Ovary (tissue), 7 donors: ENCODE measurements at regions not wholly inside any gene's neighbourhood (a gene's known extent, or its start where the extent isn't known, plus 50 kb on each side); places are given as distances from the start of the nearest gene placed in this dataset.

Experiments
- DNase-seq, 5 donors: peaks; one replicate each; pipeline ENCODE4 v3.0.0-alpha.2; 2019 to 2020
- H3K27ac ChIP-seq, 2 donors: fragments of 200-600 bp; one replicate each; pipeline versions ENCODE4 v1.5.1 to v1.8.0; 2019 to 2022
- H3K27me3 ChIP-seq: fragments of 200-600 bp; one replicate; pipeline ENCODE4 v1.8.0; 2022
- H3K36me3 ChIP-seq: fragments of 200-600 bp; sonication (generic); one replicate; pipeline ENCODE4 v1.5.1; 2019
- H3K4me1 ChIP-seq: one replicate; pipeline ENCODE4 v1.8.1; 2013; ENCODE audit warnings: mild to moderate bottlenecking, moderate library complexity; ENCODE audit not compliant: insufficient read depth
- H3K4me3 ChIP-seq: fragments of 200-600 bp; sonication (generic); one replicate; pipeline ENCODE4 v1.5.1; 2017
- H3K9me3 ChIP-seq, 2 donors: fragments of 200-600 bp in 1 of 2; sonication (generic) in 1 of 2; one replicate each; pipeline versions ENCODE4 v1.5.1 to v1.8.1; 2013 to 2019; ENCODE audit warnings: mild to moderate bottlenecking in 1 of 2, moderate library complexity in 1 of 2
- CTCF ChIP-seq, 3 donors: fragments of 450-650 bp in 2 of 3; fragments of 200-600 bp in 1 of 3; IDR thresholded peaks; one replicate each; pipeline versions ENCODE4 v1.5.1 to v1.8.0; 2016 to 2022; ENCODE audit warnings: antibody characterized with exemption in 3 of 3, mild to moderate bottlenecking in 1 of 3
- EP300 ChIP-seq: sonication (generic); formaldehyde crosslinking; IDR thresholded peaks from one replicate; pipeline ENCODE4 v1.6.1; 2017; ENCODE audit warnings: antibody characterized with exemption
- POLR2A ChIP-seq: fragments of 450-650 bp; IDR thresholded peaks from one replicate; pipeline ENCODE4 v1.6.1; 2017; ENCODE audit warnings: antibody characterized with exemption, mild to moderate bottlenecking, moderate library complexity
- WGBS, 3 donors: extraction: QIAGEN DNeasy Blood & Tissue Kit in 1 of 3; methylation state at CpG; one replicate each; pipeline versions ENCODE4 v1.1.5 to v1.1.7; 2013 to 2017; 5-methylcytosine and 5-hydroxymethylcytosine counted together
- intact Hi-C, 4 donors: fragments of 100-400 bp; cut with DNase I; formaldehyde crosslinking; loops; one replicate each; pipeline versions ENCODE4 v1.11.0 to v1.15.1; 2022 to 2023
- donor health status: DM: no; HTN: no; CAD: no; lungs with moderate emphysema.
- donor health status: DM: no; HTN: no; CAD: no.
- donor health status: Bipolar disorder and iron deficiency.
- donor health status: DM: no; HTN: no; CAD: no.
- donor health status: DM: yes; HTN: yes; CAD: no.

DNA sequence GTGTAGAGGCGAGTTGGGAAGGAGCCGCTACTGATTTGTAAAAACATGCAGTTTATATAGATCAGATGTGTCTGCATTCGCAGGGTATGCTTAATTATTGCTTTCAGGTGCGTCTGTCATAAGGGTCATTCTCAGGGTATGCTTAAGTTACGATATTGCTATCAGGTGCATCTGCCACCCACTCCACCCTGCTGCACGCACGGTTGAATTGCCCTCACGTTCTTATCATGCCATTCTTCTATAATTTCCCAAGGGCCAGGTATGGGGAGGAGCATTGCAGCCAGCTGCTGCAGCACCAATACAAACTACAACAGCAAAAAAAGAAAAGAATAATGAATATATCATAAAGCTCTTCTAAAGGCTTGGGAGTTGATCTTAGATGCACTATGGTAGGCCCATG, 230.0 kb downstream of the KBTBD8 start:
- Histone ChIP-seq H3K27me3 (no peaks in the 10 kb centered on the region), H3K36me3 (no peaks in the 10 kb centered on the region), H3K9me3 (no peaks in the 10 kb centered on the region), H3K4me3 (no peak overlapping the region), H3K27ac (no peak overlapping the region), H3K4me1 (no peaks in the 10 kb centered on the region)
- DNase-seq: no peak
- intact Hi-C loops: no loop called here
- TF ChIP-seq EP300 (no peak), POLR2A (no peak), CTCF (IDR thresholded peaks at IDR 0.05) (no peak)
- 79 to 81% (median 81%) methylated on average over 8 of the region's 8 CpGs for WGBS, 3 donors

DNA sequence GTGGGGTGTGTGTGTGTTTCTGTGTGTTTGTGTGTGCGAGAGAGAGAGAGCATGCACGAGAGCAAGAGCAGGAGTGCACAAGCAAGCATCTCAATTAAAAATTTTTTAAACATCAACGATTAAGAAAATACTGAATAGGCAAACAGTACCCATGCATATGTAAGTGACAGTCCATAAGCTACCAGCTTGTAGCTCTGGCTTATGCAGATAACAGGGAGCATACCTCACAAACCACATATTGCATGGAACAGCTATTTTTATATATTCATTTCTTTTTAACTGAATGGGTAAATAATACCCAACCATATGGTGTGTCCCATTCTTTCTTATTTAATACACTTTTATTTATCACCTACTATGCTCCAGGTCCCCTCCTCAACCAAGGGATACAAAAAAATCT, 234.5 kb downstream of the KBTBD8 start:
- no peaks in the 10 kb centered on the region for H3K4me1 ChIP-seq
- no peak overlapping the region for H3K27ac ChIP-seq
- no peak for DNase-seq
- H3K36me3 ChIP-seq: no peaks in the 10 kb centered on the region
- H3K4me3 ChIP-seq: no peak overlapping the region
- 92 to 97% (median 96%) methylated on average over 3 of the region's 3 CpGs for WGBS, 3 donors
- intact Hi-C loops: no loop called here
- no peak for TF ChIP-seq POLR2A
- no peak for TF ChIP-seq CTCF (IDR thresholded peaks at IDR 0.05)
- no peak for TF ChIP-seq EP300
- no peaks in the 10 kb centered on the region for H3K27me3 ChIP-seq
- no peaks in the 10 kb centered on the region for H3K9me3 ChIP-seq

DNA sequence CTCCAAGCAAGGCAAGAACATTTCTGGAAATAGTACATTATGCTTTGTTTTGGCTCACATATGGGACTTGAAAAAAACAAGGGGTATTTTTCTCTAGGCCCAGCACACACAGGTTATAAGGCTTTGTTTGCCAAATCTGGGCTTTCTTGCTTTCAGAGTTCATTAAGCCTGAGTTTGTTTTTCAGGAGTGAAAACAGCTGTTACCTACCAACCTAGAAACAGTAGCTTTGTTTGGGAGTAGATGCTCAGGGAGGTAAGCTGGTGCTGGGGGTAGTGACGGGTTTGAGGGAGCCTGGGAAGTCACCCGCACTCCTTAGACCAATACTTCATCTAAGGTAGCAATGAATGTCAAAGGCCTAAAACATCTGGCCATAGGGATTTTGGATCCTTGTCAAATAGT, 241.2 kb downstream of the KBTBD8 start:
- H3K4me1 ChIP-seq: no peaks in the 10 kb centered on the region
- no peak overlapping the region for H3K4me3 ChIP-seq
- no peaks in the 10 kb centered on the region for H3K36me3 ChIP-seq
- no peak for DNase-seq
- intact Hi-C loops: no loop called here
- no peaks in the 10 kb centered on the region for H3K27me3 ChIP-seq
- no peak overlapping the region for H3K27ac ChIP-seq
- H3K9me3 ChIP-seq: no peaks in the 10 kb centered on the region
- TF ChIP-seq POLR2A (no peak), EP300 (no peak), CTCF (IDR thresholded peaks at IDR 0.05) (no peak)
- 33 to 44% (median 42%) methylated on average over 2 of the region's 2 CpGs for WGBS, 3 donors

- Histone ChIP-seq H3K27me3 (no peaks in the 10 kb centered on the region), H3K36me3 (no peaks in the 10 kb centered on the region), H3K4me3 (no peak overlapping the region), H3K4me1 (no peaks in the 10 kb centered on the region), H3K9me3 (no peaks in the 10 kb centered on the region), H3K27ac (no peak overlapping the region)
- intact Hi-C loops: no loop called here
- TF ChIP-seq POLR2A: no peak
- no peak for TF ChIP-seq EP300
- no peak for TF ChIP-seq CTCF (IDR thresholded peaks at IDR 0.05)
- no peak for DNase-seq
- 41 to 55% (median 41%) methylated on average over 4 of the region's 4 CpGs for WGBS, 3 donors
Measured at GRCh38 chr3:67241084-67241483, 243.0 kb downstream of the KBTBD8 start.

- Histone ChIP-seq H3K4me3 (no peak overlapping the region), H3K4me1 (no peaks in the 10 kb centered on the region), H3K27me3 (no peaks in the 10 kb centered on the region), H3K36me3 (no peaks in the 10 kb centered on the region), H3K9me3 (no peaks in the 10 kb centered on the region), H3K27ac (no peak overlapping the region)
- no peak for TF ChIP-seq EP300
- no peak for TF ChIP-seq POLR2A
- TF ChIP-seq CTCF (IDR thresholded peaks at IDR 0.05): no peak
- intact Hi-C loops: no loop called here
- no peak for DNase-seq
- 20 to 53% (median 26%) methylated on average over 2 of the region's 2 CpGs for WGBS, 3 donors
Measured at GRCh38 chr3:67244130-67244529, 246.0 kb downstream of the KBTBD8 start.
